ENCODE measurements at regions not wholly inside any gene's neighbourhood (a gene's known extent, or its start where the extent isn't known, plus 50 kb on each side); places are given as distances from the start of the nearest gene placed in this dataset.

DNA sequence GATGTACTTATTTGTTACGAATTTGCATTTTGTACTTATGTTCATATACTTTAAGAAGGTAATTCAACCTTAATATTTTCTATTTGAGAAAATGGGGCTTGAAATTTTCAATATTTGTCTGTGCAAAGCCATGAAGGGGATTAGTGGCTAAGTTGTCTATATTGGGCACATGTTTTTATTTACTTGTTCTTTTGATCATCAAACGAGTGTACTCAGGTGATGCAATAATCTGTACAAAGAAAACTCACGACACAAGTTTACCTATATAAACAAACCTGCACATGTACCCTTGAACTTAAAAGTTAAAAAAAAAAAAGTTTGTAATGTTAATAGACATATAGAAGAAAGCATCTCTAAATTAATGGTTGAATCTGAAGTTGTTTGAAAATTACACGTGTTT is 658.9 kb upstream of the SYT4 start:
- Histone ChIP-seq H3K27me3 (no peaks in the 10 kb centered on the region), H3K4me3 (no peak overlapping the region), H3K4me1 (peaks cover 0 to 24% (median 15%) of the 10 kb centered on the region in 4 donors), H3K36me3 (no peaks in the 10 kb centered on the region), H3K27ac (replicated peaks in 1 of 4) (no peak overlapping the region), H3K9me3 (no peaks in the 10 kb centered on the region)
- intact Hi-C loops (cut with DNase I), result no loop called here
- 89% methylated on average over 4 of the region's 4 CpGs for WGBS
- TF ChIP-seq POLR2AphosphoS5 (IDR thresholded peaks at IDR 0.05), result no peak
- TF ChIP-seq EP300 (IDR thresholded peaks at IDR 0.05), result no peak
- TF ChIP-seq, protein P1, sequence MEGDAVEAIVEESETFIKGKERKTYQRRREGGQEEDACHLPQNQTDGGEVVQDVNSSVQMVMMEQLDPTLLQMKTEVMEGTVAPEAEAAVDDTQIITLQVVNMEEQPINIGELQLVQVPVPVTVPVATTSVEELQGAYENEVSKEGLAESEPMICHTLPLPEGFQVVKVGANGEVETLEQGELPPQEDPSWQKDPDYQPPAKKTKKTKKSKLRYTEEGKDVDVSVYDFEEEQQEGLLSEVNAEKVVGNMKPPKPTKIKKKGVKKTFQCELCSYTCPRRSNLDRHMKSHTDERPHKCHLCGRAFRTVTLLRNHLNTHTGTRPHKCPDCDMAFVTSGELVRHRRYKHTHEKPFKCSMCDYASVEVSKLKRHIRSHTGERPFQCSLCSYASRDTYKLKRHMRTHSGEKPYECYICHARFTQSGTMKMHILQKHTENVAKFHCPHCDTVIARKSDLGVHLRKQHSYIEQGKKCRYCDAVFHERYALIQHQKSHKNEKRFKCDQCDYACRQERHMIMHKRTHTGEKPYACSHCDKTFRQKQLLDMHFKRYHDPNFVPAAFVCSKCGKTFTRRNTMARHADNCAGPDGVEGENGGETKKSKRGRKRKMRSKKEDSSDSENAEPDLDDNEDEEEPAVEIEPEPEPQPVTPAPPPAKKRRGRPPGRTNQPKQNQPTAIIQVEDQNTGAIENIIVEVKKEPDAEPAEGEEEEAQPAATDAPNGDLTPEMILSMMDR (IDR thresholded peaks at IDR 0.05), result no peak
- TF ChIP-seq POLR2A (IDR thresholded peaks at IDR 0.05; ENCODE audit: low read depth), result no peak
- DNase-seq (ENCODE audit: extremely low spot score), result no peak

DNA sequence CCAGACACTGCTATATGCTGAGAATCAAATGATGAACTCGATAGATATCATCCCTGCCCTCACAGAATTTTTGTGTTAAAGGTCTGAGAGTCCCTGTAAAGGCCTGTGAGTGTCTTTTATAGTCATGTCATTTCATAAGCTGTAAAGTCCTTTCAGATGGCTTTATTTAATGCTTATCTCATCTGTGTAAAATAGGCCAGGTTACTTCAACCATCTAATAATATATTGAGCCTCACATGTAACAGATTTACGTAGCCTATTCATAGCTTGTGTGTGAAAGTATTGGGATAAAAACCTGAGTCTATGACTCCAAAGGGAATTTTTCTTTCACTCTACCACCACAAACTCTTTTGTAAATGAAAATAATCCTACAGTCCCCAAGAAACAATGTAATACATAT is 672.0 kb upstream of the SYT4 start:
- WGBS, result 89% methylated on average over 2 of the region's 2 CpGs
- H3K4me3 ChIP-seq, result no peak overlapping the region

DNA sequence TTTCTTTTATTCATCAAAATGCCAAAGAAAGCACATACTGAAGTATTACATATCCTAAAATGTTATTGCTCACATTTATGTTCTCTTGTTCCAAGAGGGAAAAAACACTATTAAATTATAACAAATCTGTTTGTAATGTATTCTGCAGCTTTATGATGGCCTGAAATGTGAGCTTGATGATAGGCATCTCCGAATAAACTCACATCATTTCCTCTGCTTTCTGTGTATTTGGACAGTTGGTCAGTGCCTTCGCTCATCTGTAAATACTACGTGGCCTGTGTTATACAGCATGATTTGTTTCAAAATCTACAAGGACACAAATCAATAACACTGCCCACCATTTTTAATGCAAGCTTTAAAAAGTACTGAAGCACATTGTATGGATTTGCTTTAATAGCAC is 672.8 kb upstream of the SYT4 start:
- Histone ChIP-seq H3K36me3 (no peaks in the 10 kb centered on the region), H3K27ac (replicated peaks in 1 of 4) (no peak overlapping the region), H3K4me1 (no peaks in the 10 kb centered on the region), H3K4me3 (no peak overlapping the region), H3K9me3 (no peaks in the 10 kb centered on the region), H3K27me3 (no peaks in the 10 kb centered on the region)
- no peak for DNase-seq (ENCODE audit: extremely low spot score)
- TF ChIP-seq EP300 (IDR thresholded peaks at IDR 0.05), result no peak
- TF ChIP-seq, protein P1 (IDR thresholded peaks at IDR 0.05), result no peak
- no peak for TF ChIP-seq POLR2A (IDR thresholded peaks at IDR 0.05; ENCODE audit: low read depth)
- no peak for TF ChIP-seq POLR2AphosphoS5 (IDR thresholded peaks at IDR 0.05)
- 97% methylated on average over 3 of the region's 3 CpGs for WGBS
- intact Hi-C loops (cut with DNase I), result no loop called here

More for the DNA sequence above, 672.0 kb upstream of the SYT4 start:
- H3K9me3 ChIP-seq, result no peaks in the 10 kb centered on the region
- H3K27me3 ChIP-seq, result no peaks in the 10 kb centered on the region
- no peak for DNase-seq (ENCODE audit: extremely low spot score)
- intact Hi-C loops (cut with DNase I), result no loop called here
- H3K4me1 ChIP-seq, result no peaks in the 10 kb centered on the region
- no peaks in the 10 kb centered on the region for H3K36me3 ChIP-seq
- no peak overlapping the region for H3K27ac ChIP-seq (replicated peaks in 1 of 4)
- TF ChIP-seq EP300 (IDR thresholded peaks at IDR 0.05) (no peak), POLR2AphosphoS5 (IDR thresholded peaks at IDR 0.05) (no peak), POLR2A (IDR thresholded peaks at IDR 0.05; ENCODE audit: low read depth) (no peak)
- TF ChIP-seq, protein P1 (IDR thresholded peaks at IDR 0.05), result no peak

DNA sequence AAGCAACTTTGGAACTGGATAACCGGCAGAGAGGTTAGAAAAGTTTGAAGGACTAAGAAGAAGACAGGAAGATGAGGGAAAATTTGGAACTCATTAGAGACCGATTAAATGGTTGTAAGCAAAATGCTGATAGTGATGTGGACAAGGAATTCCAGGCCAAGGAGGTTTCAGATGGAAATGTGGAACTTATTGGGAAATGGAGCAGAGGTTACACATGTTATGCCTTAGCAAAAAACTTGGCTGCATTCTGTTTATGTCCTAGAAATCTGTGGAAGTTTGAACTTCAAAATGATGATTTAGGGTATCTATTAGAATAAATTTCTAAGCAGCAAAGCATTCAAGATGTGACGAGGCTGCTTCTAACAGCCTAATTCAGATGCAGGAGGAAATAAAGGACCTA is 675.1 kb upstream of the SYT4 start:
- Histone ChIP-seq H3K9me3 (no peaks in the 10 kb centered on the region), H3K27ac (replicated peaks in 1 of 4) (no peak overlapping the region), H3K27me3 (no peaks in the 10 kb centered on the region), H3K4me1 (peaks cover 0 to 9% (median 4%) of the 10 kb centered on the region in 4 donors), H3K4me3 (no peak overlapping the region), H3K36me3 (no peaks in the 10 kb centered on the region)
- DNase-seq (ENCODE audit: extremely low spot score), result no peak
- intact Hi-C loops (cut with DNase I), result no loop called here
- WGBS, result 84% methylated on average over 3 of the region's 3 CpGs
- TF ChIP-seq POLR2A (IDR thresholded peaks at IDR 0.05; ENCODE audit: low read depth), result no peak
- TF ChIP-seq POLR2AphosphoS5 (IDR thresholded peaks at IDR 0.05), result no peak
- TF ChIP-seq, protein P1 (IDR thresholded peaks at IDR 0.05), result no peak
- TF ChIP-seq EP300 (IDR thresholded peaks at IDR 0.05), result no peak

DNA sequence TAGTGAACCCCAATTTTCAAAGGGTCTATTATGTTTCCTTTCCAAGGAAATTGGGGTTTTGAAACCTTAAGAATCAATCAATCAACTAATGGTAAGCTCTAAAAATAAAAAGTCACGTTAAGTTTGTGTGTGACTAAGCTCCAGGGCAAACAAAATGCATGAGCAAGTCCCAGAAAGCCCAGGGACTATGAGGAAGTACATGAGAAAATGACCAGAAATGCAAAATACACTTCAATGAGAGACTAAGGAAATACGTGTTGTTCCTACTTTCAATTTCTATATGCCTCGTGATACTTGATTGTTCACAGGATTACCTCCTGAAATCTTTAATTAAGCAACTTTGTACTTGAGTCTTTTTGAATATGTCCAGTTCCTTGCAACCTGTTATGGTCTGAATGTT is 684.4 kb upstream of the SYT4 start:
- intact Hi-C loops (cut with DNase I), result loop anchor here (5.0 kb wide), 1 partner anchor 866 kb away; no protein-coding TSS in a partner anchor
- no peak for DNase-seq (ENCODE audit: extremely low spot score)
- no peaks in the 10 kb centered on the region for H3K27me3 ChIP-seq
- no peaks in the 10 kb centered on the region for H3K36me3 ChIP-seq
- H3K4me1 ChIP-seq, result no peaks in the 10 kb centered on the region
- TF ChIP-seq, protein P1 (IDR thresholded peaks at IDR 0.05), result no peak
- no peak for TF ChIP-seq POLR2A (IDR thresholded peaks at IDR 0.05; ENCODE audit: low read depth)
- no peak overlapping the region for H3K27ac ChIP-seq (replicated peaks in 1 of 4)
- no peak overlapping the region for H3K4me3 ChIP-seq
- WGBS, result 77% methylated on average over 3 of the region's 3 CpGs
- H3K9me3 ChIP-seq, result no peaks in the 10 kb centered on the region
